GM23338 (cell line): ENCODE measurements at regions not wholly inside any gene's neighbourhood (a gene's known extent, or its start where the extent isn't known, plus 50 kb on each side); places are given as distances from the start of the nearest gene placed in this dataset.

ENCODE experiments used
- ATAC-seq: fragments of 200-7000 bp; cut with Tn5 transposase; 3 replicates; pipeline ENCODE4 v1.9.1; 2020
- DNase-seq: peaks from one replicate; pipeline ENCODE4 v3.0.0-alpha.2; 2015; ENCODE audit warnings: low spot score
- H2AFZ ChIP-seq: fragments of 200-600 bp; sonication (generic); 2 replicates; pipeline ENCODE4 v1.8.0; 2016; ENCODE audit warnings: antibody characterized with exemption, mild to moderate bottlenecking, moderate library complexity
- H3F3A ChIP-seq: fragments of 200-600 bp; sonication (generic); replicated peaks from 2 replicates; pipeline ENCODE4 v1.8.0; 2017; ENCODE audit warnings: antibody characterized with exemption, mixed run types, low read depth
- H3K27ac ChIP-seq: fragments of 200-600 bp; sonication (generic); 2 replicates; pipeline ENCODE4 v1.6.1; 2016; ENCODE audit warnings: low read depth
- H3K27me3 ChIP-seq: fragments of 200-600 bp; sonication (generic); 2 replicates; pipeline ENCODE4 v1.8.0; 2016; ENCODE audit warnings: mild to moderate bottlenecking, mixed run types, moderate library complexity; ENCODE audit not compliant: insufficient read depth
- H3K36me3 ChIP-seq: fragments of 200-600 bp; sonication (generic); 2 replicates; pipeline ENCODE4 v1.8.0; 2016; ENCODE audit warnings: mild to moderate bottlenecking; ENCODE audit not compliant: insufficient read depth
- H3K4me1 ChIP-seq: fragments of 200-600 bp; sonication (generic); 2 replicates; pipeline ENCODE4 v1.8.0; 2016; ENCODE audit warnings: mild to moderate bottlenecking, moderate library complexity; ENCODE audit not compliant: insufficient read depth
- H3K4me2 ChIP-seq: fragments of 200-600 bp; sonication (generic); 2 replicates; pipeline ENCODE4 v1.7.1; 2017; ENCODE audit warnings: mixed run types
- H3K4me3 ChIP-seq: fragments of 200-600 bp; sonication (generic); 2 replicates; pipeline ENCODE4 v1.6.1; 2016; ENCODE audit warnings: mixed run types
- H3K79me2 ChIP-seq: fragments of 200-600 bp; sonication (generic); replicated peaks from 2 replicates; pipeline ENCODE4 v1.8.0; 2017; ENCODE audit warnings: mild to moderate bottlenecking; ENCODE audit not compliant: insufficient read depth
- H3K9me2 ChIP-seq: fragments of 200-600 bp; sonication (generic); 2 replicates; pipeline ENCODE4 v1.8.0; 2017; ENCODE audit not compliant: insufficient read depth
- H4K20me1 ChIP-seq: fragments of 200-600 bp; sonication (generic); replicated peaks from 2 replicates; pipeline ENCODE4 v1.8.0; 2017; ENCODE audit warnings: mild to moderate bottlenecking; ENCODE audit not compliant: insufficient read depth
- H3K27ac Mint-ChIP-seq: 2 replicates; pipeline ENCODE4 v1.8.0; 2020; ENCODE audit warnings: inconsistent platforms, mild to moderate bottlenecking, moderate library complexity, mixed read lengths
- H3K27me3 Mint-ChIP-seq: 3 replicates; pipeline ENCODE4 v1.8.0; 2022; ENCODE audit warnings: low read depth, mild to moderate bottlenecking, moderate library complexity, mixed read lengths, inconsistent platforms; ENCODE audit not compliant: insufficient read depth, poor library complexity
- H3K36me3 Mint-ChIP-seq: 3 replicates; pipeline ENCODE4 v1.8.0; 2021; ENCODE audit warnings: low read depth, mild to moderate bottlenecking, inconsistent platforms, moderate library complexity, mixed read lengths
- H3K4me1 Mint-ChIP-seq: 3 replicates; pipeline ENCODE4 v1.8.0; 2020; ENCODE audit warnings: mild to moderate bottlenecking, inconsistent platforms, mixed read lengths
- H3K4me3 Mint-ChIP-seq: 3 replicates; pipeline ENCODE4 v1.8.0; 2021; ENCODE audit warnings: moderate library complexity, mild to moderate bottlenecking, inconsistent platforms, mixed read lengths
- H3K9me3 Mint-ChIP-seq: 3 replicates; pipeline ENCODE4 v1.8.0; 2020; ENCODE audit warnings: moderate library complexity, mild to moderate bottlenecking, inconsistent platforms, mixed read lengths
- CREB1 ChIP-seq: fragments of 250-450 bp; sonication (Bioruptor Pico); IDR thresholded peaks from 2 replicates; pipeline ENCODE4 v1.5.0; 2020; ENCODE audit warnings: low read depth, mild to moderate bottlenecking, moderate library complexity
- CTCF ChIP-seq, 2 experiments: fragments of 200-600 bp in 1 of 2; sonication (generic) in 1 of 2; conservative IDR thresholded peaks; 2 replicates each; pipeline versions ENCODE4 v1.5.1 to v1.6.1; 2016 to 2017; ENCODE audit warnings: antibody characterized with exemption in 2 of 2, low read depth in 2 of 2, mild to moderate bottlenecking in 2 of 2, moderate library complexity in 1 of 2
- EZH2 ChIP-seq: fragments of 200-600 bp; sonication (generic); IDR thresholded peaks from one replicate; pipeline ENCODE4 v1.8.0; 2017; ENCODE audit warnings: antibody characterized with exemption, mild to moderate bottlenecking, low read depth; ENCODE audit not compliant: unreplicated experiment
- EZH2phosphoT487 ChIP-seq: fragments of 200-600 bp; sonication (generic); IDR thresholded peaks from one replicate; pipeline ENCODE4 v1.8.1; 2018; ENCODE audit warnings: antibody characterized with exemption; ENCODE audit not compliant: unreplicated experiment
- JUNB ChIP-seq: IDR thresholded peaks from one replicate; pipeline ENCODE4 v1.6.1; 2016; ENCODE audit warnings: antibody characterized with exemption; ENCODE audit not compliant: unreplicated experiment
- NANOG ChIP-seq: IDR thresholded peaks from 2 replicates; pipeline ENCODE4 v1.6.1; 2016; ENCODE audit warnings: antibody characterized with exemption, borderline replicate concordance
- POLR2AphosphoS5 ChIP-seq: IDR thresholded peaks from 2 replicates; pipeline ENCODE4 v1.6.1; 2016; ENCODE audit warnings: antibody characterized with exemption, low read depth
- REST ChIP-seq: IDR thresholded peaks from one replicate; pipeline ENCODE4 v1.6.1; 2018; ENCODE audit warnings: antibody characterized with exemption; ENCODE audit not compliant: unreplicated experiment
- ZNF114 ChIP-seq: fragments of 250-450 bp; sonication (Bioruptor Pico); IDR thresholded peaks from 2 replicates; pipeline ENCODE4 v1.5.0; 2020; ENCODE audit warnings: mild to moderate bottlenecking, moderate library complexity
- ZNF331 ChIP-seq: fragments of 250-450 bp; sonication (Bioruptor Pico); IDR thresholded peaks from 2 replicates; pipeline ENCODE4 v1.5.0; 2020; ENCODE audit warnings: low read depth, mild to moderate bottlenecking, moderate library complexity
- TF ChIP-seq, protein P1 (sequence below): IDR thresholded peaks from 2 replicates; pipeline ENCODE4 v1.6.1; 2016; ENCODE audit warnings: antibody characterized with exemption
- TF ChIP-seq, protein P2 (sequence below): fragments of 250-450 bp; sonication (Bioruptor Pico); IDR thresholded peaks from 2 replicates; pipeline ENCODE4 v1.5.0; 2020; ENCODE audit warnings: mild to moderate bottlenecking, moderate library complexity

GRCh38 chr5:174284873-174285272, 239.4 kb downstream of the NSG2 start:
- Histone ChIP-seq H3F3A (no peaks in the 10 kb centered on the region), H3K27me3 (no peaks in the 10 kb centered on the region), H3K36me3 (no peaks in the 10 kb centered on the region), H4K20me1 (no peaks in the 10 kb centered on the region), H3K9me2 (no peaks in the 10 kb centered on the region), H3K4me1 (no peaks in the 10 kb centered on the region), H3K4me3 (no peak overlapping the region), H3K4me2 (no peak overlapping the region), H2AFZ (no peak overlapping the region), H3K79me2 (no peaks in the 10 kb centered on the region), H3K27ac (no peak overlapping the region)
- DNase-seq (no peak), ATAC-seq (no peak)
- Mint-ChIP-seq H3K4me3 (no peak overlapping the region), H3K27me3 (peaks cover 5% of the 10 kb centered on the region), H3K9me3 (no peaks in the 10 kb centered on the region), H3K36me3 (no peaks in the 10 kb centered on the region), H3K27ac (no peak overlapping the region), H3K4me1 (no peaks in the 10 kb centered on the region)
- no peak for TF ChIP-seq POLR2AphosphoS5
- no peak for TF ChIP-seq EZH2
- no peak for TF ChIP-seq EZH2phosphoT487
- TF ChIP-seq ZNF114 (CRISPR knock-in tag) = no peak
- no peak for TF ChIP-seq NANOG
- no peak for TF ChIP-seq CREB1 (CRISPR knock-in tag)
- TF ChIP-seq, protein P1, sequence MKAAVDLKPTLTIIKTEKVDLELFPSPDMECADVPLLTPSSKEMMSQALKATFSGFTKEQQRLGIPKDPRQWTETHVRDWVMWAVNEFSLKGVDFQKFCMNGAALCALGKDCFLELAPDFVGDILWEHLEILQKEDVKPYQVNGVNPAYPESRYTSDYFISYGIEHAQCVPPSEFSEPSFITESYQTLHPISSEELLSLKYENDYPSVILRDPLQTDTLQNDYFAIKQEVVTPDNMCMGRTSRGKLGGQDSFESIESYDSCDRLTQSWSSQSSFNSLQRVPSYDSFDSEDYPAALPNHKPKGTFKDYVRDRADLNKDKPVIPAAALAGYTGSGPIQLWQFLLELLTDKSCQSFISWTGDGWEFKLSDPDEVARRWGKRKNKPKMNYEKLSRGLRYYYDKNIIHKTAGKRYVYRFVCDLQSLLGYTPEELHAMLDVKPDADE = no peak
- no peak for TF ChIP-seq REST
- TF ChIP-seq CTCF (conservative IDR thresholded peaks at IDR 0.05; ENCODE audit: low read depth in 2 of 2) = no peak
- no peak for TF ChIP-seq ZNF331 (CRISPR knock-in tag)
- TF ChIP-seq JUNB = no peak
- TF ChIP-seq, protein P2, sequence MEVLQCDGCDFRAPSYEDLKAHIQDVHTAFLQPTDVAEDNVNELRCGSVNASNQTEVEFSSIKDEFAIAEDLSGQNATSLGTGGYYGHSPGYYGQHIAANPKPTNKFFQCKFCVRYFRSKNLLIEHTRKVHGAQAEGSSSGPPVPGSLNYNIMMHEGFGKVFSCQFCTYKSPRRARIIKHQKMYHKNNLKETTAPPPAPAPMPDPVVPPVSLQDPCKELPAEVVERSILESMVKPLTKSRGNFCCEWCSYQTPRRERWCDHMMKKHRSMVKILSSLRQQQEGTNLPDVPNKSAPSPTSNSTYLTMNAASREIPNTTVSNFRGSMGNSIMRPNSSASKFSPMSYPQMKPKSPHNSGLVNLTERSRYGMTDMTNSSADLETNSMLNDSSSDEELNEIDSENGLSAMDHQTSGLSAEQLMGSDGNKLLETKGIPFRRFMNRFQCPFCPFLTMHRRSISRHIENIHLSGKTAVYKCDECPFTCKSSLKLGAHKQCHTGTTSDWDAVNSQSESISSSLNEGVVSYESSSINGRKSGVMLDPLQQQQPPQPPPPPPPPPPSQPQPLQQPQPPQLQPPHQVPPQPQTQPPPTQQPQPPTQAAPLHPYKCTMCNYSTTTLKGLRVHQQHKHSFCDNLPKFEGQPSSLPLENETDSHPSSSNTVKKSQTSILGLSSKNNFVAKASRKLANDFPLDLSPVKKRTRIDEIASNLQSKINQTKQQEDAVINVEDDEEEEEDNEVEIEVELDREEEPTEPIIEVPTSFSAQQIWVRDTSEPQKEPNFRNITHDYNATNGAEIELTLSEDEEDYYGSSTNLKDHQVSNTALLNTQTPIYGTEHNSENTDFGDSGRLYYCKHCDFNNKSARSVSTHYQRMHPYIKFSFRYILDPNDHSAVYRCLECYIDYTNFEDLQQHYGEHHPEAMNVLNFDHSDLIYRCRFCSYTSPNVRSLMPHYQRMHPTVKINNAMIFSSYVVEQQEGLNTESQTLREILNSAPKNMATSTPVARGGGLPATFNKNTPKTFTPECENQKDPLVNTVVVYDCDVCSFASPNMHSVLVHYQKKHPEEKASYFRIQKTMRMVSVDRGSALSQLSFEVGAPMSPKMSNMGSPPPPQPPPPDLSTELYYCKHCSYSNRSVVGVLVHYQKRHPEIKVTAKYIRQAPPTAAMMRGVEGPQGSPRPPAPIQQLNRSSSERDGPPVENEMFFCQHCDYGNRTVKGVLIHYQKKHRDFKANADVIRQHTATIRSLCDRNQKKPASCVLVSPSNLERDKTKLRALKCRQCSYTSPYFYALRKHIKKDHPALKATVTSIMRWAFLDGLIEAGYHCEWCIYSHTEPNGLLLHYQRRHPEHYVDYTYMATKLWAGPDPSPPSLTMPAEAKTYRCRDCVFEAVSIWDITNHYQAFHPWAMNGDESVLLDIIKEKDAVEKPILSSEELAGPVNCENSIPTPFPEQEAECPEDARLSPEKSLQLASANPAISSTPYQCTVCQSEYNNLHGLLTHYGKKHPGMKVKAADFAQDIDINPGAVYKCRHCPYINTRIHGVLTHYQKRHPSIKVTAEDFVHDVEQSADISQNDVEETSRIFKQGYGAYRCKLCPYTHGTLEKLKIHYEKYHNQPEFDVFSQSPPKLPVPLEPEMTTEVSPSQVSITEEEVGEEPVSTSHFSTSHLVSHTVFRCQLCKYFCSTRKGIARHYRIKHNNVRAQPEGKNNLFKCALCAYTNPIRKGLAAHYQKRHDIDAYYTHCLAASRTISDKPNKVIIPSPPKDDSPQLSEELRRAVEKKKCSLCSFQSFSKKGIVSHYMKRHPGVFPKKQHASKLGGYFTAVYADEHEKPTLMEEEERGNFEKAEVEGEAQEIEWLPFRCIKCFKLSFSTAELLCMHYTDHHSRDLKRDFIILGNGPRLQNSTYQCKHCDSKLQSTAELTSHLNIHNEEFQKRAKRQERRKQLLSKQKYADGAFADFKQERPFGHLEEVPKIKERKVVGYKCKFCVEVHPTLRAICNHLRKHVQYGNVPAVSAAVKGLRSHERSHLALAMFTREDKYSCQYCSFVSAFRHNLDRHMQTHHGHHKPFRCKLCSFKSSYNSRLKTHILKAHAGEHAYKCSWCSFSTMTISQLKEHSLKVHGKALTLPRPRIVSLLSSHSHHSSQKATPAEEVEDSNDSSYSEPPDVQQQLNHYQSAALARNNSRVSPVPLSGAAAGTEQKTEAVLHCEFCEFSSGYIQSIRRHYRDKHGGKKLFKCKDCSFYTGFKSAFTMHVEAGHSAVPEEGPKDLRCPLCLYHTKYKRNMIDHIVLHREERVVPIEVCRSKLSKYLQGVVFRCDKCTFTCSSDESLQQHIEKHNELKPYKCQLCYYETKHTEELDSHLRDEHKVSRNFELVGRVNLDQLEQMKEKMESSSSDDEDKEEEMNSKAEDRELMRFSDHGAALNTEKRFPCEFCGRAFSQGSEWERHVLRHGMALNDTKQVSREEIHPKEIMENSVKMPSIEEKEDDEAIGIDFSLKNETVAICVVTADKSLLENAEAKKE = no peak
